ENCODE measurements at regions not wholly inside any gene's neighbourhood (a gene's known extent, or its start where the extent isn't known, plus 50 kb on each side); places are given as distances from the start of the nearest gene placed in this dataset.

DNA sequence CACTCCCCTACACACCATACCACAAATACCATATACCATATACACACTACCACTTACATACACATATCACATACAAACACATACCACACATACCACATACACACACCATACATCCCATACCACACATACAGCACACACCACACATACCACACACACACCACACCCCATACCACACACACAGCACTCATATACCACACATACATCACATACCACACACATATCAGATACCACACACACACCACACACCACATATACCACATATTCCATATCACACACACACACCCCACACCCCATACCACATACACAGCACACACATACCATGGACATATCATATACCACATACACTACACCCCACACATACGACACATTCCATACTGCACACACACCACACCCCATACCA, 276.6 kb downstream of the GADD45G start:
- DNase-seq (ENCODE audit: low spot score): no peak

DNA sequence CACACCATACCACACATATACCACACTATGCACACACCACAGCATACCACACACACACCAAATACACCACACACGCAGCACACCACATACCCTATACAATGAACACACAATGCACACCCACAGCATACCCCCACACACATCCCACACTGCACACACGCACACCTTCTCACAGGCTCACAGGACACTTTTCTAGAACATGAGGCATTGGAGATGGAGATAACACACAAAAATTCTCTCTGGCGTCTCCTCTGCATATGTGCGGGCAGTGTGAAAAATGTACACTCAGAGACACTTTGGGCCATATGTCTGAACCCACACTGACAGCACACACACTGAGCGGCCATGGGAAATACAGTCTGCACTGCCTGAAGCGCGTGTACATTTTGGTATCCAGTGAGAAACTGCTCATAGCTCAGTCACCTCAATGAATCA, 278.1 kb downstream of the GADD45G start:
- no peak for DNase-seq (ENCODE audit: low spot score)

DNA sequence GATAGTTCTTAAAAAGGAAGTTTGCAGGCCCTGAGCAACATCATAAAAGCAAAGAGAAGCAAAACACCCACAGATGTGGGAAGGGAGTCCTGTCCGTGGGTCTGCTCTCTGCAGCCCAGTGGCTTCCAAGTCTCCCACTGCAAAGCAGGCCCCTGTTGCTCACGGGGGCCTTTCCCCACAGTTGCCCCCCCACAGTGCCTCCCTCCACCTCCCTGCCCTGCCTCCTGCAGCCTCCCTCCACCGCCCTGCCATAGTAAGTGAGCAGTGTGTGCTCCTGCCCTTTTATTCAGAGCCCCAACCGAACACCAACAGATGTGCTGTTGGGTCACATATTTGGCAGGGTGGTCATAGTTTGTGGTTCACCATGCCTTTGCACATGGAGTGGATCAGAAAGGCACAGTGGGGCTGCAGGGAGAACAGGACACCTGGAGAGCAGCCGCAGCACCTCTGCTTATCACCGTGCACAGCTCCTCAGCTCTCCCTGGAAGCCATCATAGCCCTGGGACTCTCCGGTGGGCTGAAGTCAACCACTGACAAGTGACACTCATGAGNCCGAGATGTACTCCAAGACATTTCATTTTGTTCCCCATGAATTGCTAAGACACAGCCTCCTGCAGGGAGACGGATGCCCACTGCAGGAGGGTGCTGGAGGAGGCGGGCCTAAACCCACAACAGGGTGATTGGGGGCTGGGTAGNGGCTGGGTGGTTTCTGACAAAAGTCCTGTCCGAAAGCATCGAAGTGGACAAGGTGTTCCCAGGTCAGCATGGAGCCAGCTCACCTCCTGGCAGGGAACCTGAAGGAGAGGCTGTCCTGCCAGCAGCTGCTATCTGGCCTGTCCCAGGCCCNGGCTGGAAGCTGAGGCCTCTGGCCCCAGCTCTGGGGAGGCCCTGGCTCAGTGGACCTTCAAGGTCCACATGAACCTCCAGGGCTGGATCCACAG, 278.9 kb downstream of the GADD45G start:
- DNase-seq (ENCODE audit: low spot score): no peak

DNA sequence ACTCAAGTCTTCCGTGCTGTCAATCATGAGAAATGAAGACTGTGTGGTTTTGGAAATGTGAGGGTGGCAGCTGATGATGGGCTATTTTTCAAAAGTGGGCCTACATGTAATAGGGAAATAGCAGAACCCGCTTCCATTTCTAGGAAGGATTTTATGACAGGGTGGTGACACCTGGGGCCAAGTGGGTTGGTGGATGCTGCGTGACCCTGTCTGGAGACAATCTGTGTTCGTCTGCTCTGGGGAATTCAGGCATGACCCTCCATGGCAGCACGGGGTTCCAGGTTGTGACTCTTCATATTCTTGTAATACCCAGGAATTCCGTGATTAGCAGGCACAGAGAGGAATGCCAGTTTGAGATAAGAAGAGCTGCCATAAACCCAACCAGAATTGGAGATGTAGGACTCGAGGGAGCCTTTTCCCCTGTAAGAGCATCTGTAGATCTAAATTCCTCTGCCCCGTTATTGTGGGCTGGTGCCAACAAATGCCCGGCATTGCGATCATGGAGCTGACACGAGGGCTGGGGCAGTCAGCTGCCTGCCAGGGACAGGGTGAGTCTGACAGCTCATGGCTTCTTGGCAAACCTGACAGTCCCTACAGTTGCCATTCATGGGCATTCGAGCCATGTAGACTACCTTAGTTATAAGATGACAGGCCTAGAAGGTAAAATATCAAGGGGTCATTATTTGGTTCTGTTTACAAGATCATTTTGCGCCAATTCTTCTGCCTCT, 279.7 kb downstream of the GADD45G start:
- no peak for DNase-seq (ENCODE audit: low spot score)

DNA sequence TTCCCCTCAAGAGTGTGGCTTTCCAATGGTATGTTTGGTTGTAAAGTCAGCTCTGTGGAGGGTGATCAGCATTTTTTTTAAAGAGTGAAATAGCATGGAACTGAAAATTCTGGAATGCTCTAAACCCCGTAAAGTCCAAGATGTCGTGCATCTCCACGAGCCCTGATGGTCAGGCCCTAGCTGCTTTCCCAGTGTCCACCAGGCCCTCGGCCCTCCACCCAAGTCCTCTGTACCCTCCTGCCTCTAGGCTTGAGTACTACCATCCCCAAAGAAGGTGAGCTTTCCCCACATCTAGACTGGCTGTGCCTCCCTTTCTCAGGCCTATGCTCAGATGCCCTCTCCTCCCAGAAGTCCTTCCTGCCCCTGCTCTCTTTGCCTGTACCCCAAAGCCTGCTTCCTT, 280.3 kb downstream of the GADD45G start:
- no peak for DNase-seq (ENCODE audit: low spot score)

DNA sequence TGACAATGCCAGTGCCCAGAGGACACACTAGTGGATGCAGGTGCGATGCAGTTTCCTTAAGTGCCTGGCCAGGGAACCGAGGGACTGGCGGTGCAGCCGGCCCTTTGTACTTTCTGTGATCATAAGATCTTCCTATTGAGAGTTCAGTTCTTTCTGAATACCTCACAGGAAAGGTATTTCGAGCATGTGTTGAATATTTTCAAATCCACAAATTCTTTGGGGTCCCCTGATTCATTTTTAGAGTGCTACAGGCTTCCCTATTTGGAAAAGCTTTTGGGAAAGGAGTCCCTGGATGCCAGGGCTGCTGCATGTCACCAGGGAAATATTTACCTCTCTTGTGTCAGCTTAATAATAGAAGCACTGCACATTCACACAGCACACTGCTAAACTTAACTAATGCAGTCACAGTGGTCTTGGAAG, 281.5 kb downstream of the GADD45G start:
- DNase-seq (ENCODE audit: low spot score): no peak

DNA sequence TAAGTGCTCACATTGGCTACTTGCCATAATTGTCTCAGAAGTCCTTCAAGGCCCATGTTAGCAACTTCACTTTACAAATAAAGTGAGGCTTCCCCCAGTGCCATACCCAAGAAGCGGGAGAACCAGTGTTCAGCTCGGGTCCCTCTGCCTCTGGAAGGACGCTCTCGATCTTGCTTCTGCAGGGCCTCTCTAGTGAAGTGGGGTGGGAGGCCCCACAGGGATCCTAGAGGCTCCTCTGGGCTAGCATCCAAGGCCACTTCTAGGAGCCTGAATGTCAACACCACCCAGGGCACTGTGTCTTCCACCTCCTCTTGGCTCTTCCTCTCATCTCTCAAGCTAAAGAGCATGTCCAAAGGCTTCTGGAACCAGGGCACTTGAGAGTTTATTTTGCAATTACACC, 282.5 kb downstream of the GADD45G start:
- no peak for DNase-seq (ENCODE audit: low spot score)

DNA sequence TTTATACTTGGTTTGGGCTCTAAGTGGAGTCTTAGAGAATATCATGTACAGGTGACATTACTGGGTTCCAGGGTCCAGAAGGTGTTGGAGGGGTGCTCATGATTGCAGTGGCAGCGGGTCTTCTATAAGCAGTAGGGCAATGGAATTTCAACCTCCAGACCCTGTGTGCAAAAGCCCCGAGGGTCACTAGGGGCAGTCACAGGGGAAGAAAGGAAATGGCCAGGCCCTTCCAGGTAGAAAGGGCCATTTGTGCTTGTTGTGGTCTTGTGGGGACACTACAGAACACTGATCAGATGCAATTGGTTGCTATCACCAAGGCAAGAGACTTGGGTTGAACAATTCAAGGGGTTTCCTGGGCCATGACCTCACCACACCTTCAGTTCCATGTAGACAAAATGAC, 283.4 kb downstream of the GADD45G start:
- DNase-seq (ENCODE audit: low spot score): no peak

DNA sequence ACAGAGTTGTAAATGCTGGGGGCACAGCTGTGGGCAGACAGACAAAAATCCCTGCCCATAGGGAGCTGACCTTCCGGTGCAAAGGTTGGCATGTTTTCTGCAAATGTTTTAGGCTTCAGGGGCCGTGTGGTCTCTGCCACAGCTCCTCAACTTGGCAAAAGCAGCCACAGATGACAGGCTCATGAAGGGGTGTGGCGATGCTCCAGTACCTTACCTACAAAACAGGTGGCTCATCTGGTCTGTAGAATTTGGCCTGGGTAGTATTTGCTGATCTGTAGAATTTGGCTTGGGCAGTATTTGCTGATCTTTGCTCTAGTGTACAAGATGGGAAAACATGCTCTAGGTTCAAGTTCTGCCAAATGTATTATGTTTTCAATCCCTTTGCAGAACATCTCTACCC, 283.9 kb downstream of the GADD45G start:
- no peak for DNase-seq (ENCODE audit: low spot score)

DNA sequence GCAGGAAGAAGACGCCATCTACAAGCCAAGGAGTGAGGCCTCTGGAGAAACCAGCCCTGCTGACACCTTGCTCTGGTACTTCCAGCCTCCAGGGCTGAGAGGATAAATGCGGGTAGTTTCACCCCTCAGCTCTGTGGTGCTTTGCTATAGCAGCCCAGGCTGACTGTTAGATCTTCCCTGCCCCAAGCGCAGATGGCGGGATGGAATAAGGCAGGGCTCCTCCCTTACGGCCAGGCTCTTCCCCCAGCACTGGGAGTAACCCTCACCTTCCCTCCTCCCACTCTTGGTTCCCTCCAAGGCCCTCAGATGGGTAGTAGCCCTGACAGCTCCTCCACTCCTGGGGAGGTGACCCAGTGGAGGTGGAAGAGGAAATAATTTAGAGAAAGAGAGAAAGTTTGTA, 285.1 kb downstream of the GADD45G start:
- no peak for DNase-seq (ENCODE audit: low spot score)

DNA sequence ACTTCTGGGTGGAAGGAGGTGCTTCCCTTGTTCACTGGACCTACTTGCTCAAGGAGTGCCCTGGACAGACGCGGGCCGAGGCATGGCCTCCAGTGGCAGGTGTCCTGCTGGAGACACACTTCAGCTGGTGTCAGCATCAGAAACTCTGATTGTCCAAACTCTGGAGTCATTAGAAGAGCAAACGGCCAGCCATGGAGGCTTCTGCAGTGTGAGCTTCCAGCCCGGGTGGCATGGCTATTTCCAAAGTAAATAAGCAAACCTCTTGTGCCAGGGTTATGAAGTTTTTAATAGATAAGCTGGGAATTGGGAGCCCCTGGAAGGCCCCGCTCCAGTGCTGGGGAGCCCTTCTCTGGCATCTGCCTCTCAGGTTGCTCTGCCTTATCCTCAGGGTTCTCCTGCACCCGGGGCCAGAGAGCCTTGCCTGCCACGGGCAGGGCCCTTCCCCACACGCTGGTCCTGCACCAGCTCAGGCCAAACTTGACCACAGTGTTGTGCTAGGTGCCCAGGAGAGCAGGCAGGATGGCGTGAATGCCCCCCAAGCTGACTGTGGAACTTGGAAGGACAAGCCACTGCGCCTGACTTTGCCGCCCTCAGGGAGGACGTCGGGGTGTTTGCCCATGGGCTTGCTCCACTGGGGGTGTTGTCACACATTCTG, 285.6 kb downstream of the GADD45G start:
- DNase-seq (ENCODE audit: low spot score): no peak

DNA sequence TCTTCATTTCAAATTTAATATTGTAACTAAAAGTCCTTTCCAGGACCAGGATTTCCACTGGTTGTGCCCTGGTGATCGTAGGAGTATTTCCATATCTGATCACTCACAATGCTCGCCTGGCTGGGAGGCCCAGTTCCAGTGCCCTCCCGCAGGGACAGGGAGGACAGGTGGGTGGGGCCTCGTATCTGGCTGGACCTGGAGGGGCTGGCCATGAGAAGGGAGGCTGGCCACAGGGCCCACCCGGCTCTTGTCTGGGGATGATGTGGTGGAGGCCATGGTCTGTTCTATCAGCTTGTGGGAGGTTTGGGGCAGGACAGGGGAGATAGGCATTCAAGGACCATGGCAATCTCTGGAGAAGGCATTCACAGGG, 286.4 kb downstream of the GADD45G start:
- no peak for DNase-seq (ENCODE audit: low spot score)

DNA sequence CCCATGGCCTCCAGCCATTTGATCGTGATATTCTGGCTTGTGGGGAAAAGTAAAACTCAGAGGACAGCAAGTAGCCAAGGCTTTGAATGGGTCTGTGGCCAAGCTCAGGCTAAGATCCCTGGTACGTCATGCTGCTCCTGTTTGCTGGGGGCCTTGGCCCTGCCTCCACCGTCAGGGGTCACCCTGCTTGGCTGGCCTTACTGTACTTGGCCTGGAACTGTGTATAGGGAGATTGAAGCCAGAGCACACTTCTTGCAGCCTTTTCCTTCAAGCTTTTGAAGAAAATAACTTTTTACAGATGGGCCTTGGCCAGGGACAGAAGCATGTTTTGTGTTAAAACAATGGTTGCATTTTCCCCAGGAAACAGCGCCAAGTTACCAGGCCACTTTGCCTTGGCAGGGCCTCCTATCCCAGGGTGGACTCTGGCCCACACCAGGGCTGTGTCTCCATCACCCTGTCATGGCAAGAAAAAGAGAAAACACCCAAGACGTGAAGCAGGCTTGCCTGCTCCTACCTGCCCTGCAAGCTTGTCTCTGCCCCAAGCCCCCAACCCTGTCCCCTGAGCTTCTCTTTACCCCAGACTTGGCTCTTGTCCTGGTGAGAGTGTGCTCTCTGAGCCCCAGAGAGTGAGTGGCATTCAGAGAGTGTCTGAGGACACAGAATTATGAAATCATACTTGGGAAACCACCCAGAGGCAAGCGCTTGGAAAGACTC, 286.9 kb downstream of the GADD45G start:
- DNase-seq (ENCODE audit: low spot score): no peak

DNA sequence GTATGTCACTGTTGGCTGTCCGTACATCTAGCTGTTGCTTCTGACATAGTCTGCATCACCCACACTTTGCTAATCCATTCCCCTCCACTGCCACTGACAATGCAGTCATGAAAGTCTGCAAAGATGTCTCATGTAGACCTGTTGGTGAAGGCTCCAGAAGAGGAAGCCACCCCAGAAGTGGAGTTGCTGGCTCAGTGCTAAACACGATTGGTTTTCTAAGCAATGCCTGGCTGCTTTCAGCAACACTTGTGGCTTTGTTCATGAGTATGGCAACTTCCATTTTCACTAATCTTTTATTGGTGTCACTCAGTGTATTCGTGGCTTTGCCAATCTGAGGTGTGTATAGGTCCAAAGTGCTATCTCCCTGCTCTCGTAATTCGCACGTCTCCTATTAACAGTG, 288.1 kb downstream of the GADD45G start:
- DNase-seq (ENCODE audit: low spot score): no peak

DNA sequence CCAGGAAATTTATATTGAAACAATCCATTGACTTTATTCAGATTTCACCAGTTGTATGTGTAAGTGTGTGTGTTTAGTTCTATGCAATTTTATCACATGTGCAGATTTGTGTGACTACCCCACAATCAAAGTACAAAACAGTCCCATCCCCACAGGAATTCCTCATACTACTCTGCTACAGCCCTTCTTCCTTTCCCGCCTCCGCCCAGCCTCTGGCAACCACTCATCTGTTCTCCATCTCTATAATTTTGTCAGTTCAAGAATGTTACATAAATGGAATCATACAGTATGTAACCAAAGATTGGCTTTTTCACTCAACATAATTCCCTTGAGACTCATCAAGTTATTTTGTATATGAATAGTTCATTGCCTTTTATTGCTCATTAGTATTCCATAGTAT, 289.1 kb downstream of the GADD45G start:
- no peak for DNase-seq (ENCODE audit: low spot score)

DNA sequence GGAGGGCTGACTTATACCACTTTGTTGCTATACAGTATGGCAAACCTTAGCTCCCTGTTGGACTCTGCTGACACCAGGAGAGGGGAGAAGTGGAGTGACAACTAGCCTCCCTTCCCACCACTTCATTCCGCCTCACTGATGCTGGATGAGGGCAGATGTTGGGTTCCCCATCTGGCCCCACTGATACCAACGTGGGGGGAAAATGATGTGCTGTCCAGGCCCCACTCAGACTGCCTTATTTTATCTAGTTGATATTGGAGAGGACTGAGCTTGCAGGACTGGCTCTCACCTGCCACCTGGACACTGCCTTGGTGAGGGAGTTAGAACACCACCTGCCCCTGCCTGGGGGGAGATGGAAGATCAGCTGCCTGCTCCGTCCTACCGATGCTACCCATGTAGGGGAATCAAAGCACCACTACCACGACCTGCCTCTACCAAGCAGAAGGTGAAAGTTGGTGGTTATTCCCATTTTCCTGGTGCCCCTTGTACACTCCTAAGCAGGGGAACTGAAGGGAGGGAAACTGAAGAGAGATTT, 292.1 kb downstream of the GADD45G start:
- DNase-seq (ENCODE audit: low spot score): no peak

DNA sequence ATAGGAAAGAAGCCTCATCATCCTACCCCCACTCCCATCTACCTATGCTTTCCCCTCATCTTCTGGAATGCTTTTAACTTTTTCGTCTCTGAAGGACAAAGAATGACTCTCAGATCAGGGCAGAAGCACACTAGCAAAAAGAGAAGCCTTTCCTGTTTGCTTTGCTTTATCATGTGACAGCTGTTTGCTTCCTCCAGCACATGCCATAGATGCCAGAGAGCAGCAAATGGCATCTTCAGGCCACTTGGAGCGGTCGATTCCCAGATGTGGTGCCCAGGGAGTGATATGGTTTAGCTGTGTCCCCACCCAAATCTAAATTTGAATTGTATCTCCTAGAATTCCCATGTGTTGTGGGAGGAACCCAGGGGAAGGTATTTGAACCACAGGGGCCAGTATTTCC, 294.8 kb downstream of the GADD45G start:
- no peak for DNase-seq (ENCODE audit: low spot score)

DNA sequence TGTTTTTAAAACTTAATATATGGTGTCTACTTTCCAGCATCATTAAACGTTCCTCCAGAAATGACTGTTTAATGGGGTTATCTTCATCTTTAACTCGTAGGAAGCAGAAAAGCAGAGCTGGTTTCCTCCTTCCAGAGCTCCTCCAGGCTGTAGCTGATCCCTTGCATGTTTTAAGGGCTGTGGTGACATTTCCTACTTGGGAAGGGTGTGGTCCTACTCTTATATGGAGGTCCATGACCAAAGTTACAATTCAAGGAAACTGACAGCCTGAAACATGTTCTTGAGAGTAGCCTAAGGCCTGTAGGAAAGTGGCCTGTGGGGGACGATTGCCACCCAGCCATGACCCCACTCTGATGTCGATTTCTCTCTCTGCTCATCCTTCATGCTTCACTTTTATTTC, 297.1 kb downstream of the GADD45G start:
- DNase-seq (ENCODE audit: low spot score): no peak

DNA sequence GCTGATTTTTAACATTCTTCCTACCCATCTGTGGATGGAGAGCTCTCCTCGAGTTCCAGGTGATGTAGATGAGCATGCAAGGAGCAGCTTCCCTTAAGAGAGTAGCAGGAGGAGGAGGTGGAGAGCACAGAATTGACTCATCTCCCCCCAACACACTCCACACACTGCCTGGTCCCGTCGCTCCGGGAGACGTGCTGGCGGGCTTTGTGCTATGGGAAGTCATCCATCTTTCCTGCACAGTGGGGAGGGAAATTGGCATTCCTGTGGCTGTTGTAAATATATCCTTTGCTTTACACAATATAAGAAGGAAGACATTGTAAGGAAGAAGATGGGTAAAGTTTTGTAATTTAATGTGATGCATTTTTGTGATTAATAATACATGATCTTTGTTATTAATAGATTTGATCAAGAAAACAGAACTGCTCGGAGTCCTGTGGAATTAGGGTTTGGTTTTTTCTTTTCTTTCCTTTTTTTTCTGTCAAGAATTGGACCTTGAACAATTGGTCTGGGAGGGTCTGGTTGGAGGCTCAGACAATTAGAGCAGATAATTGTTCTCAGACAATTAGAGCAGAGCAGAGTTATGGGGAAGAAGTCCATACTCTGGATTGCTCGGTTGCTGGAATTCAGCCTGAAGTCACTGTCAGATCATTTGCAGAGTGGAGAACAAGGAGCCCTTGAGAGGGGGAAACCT, 297.8 kb downstream of the GADD45G start:
- DNase-seq (ENCODE audit: low spot score): no peak

DNA sequence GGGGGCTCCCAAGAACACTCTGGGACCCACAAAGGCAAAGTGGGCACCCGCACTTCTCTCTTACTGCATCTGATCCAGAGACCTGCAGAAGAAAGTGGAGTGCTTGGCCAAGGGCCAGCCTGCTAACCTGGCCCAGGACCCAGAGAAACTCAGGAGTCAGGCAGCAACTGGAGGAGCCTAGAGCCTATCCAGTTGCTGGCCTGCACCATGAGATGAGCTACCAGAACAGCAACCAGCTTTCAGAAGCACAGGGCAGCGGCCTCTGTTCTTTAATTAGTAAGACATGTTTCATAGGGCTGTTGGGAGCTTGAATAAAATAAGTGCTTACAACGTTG, 298.3 kb downstream of the GADD45G start:
- DNase-seq (ENCODE audit: low spot score): no peak

DNA sequence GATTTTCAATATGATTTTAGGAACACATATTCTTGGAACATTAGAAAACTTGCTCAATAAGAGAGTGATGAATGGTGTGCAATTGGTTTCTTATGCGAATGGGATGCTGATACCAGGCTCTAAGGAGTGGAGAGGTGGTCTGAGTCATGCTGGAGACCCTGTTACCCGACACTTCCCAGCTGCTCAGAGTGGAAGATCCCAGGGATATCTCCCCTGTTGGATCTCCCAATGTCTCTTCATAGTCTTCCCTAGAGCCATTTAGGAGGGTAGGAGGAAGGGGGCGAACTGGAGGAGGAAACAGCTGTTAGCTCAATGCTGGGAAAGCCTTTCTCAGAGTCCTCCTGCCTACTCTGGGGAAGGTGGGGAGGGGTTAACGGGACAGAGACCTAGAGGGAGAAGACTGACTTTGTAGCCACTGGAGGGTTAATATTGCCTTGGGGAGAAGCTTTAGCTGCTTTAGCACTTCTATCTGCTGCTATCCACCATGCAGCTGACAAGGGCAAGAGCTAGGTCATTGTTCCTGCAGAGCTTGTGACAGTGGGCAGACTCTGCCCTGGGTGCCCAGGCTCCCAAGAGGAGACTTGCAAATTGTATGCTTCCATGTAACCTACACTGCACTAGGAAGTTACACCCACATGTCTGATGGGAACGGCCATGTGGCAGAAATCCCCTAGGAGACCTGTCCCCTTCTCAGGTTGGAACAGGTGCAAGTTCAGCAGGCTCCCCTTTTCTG, 301.0 kb downstream of the GADD45G start:
- DNase-seq (ENCODE audit: low spot score): no peak

All from H4 (cell line).